GM12875 (cell line): ENCODE measurements at regions not wholly inside any gene's neighbourhood (a gene's known extent, or its start where the extent isn't known, plus 50 kb on each side); places are given as distances from the start of the nearest gene placed in this dataset.

Experiments
- H3K4me3 ChIP-seq: one replicate; pipeline ENCODE4 v1.5.1; 2011; ENCODE audit warnings: low read depth, low read length, control low read depth
- CTCF ChIP-seq: IDR thresholded peaks from 2 replicates; pipeline ENCODE4 v1.5.1; 2011; ENCODE audit warnings: low read depth, mild to moderate bottlenecking, control low read depth, inconsistent platforms, low read length, moderate library complexity, borderline replicate concordance; ENCODE audit not compliant: insufficient read depth

- no peak overlapping the region for H3K4me3 ChIP-seq
- no peak for TF ChIP-seq CTCF
Measured at GRCh38 chr14:96682401-96682800, 114.8 kb upstream of the VRK1 start.

GRCh38 chr14:96683562-96684289, 113.5 kb upstream of the VRK1 start:
- H3K4me3 ChIP-seq = no peak overlapping the region
- no peak for TF ChIP-seq CTCF

- TF ChIP-seq CTCF = no peak
Measured at GRCh38 chr14:96686126-96686525, 111.1 kb upstream of the VRK1 start.

GRCh38 chr14:96688629-96689028, 108.6 kb upstream of the VRK1 start:
- H3K4me3 ChIP-seq = no peak overlapping the region

More at GRCh38 chr14:96686126-96686525, 111.1 kb upstream of the VRK1 start:
- no peak overlapping the region for H3K4me3 ChIP-seq

GRCh38 chr14:96690713-96691383, 106.3 kb upstream of the VRK1 start:
- TF ChIP-seq CTCF = no peak
- H3K4me3 ChIP-seq = no peak overlapping the region

More at GRCh38 chr14:96688629-96689028, 108.6 kb upstream of the VRK1 start:
- no peak for TF ChIP-seq CTCF

GRCh38 chr14:96693252-96693820, 103.8 kb upstream of the VRK1 start:
- H3K4me3 ChIP-seq = no peak overlapping the region
- no peak for TF ChIP-seq CTCF
